IPS-11a (cell line): ENCODE measurements at regions not wholly inside any gene's neighbourhood (a gene's known extent, or its start where the extent isn't known, plus 50 kb on each side); places are given as distances from the start of the nearest gene placed in this dataset.

ENCODE experiments used
- H3K4me3 ChIP-seq: one replicate; pipeline ENCODE4 v1.5.1; 2013; ENCODE audit warnings: low read depth, low read length, control low read depth

- no peak overlapping the region for H3K4me3 ChIP-seq
Observed at GRCh38 chr22:27213294-27213693, 555.9 kb downstream of the MIAT start.

GRCh38 chr22:27213766-27214581, 556.6 kb downstream of the MIAT start:
- no peak overlapping the region for H3K4me3 ChIP-seq

GRCh38 chr22:27214691-27215090, 557.3 kb downstream of the MIAT start:
- no peak overlapping the region for H3K4me3 ChIP-seq

GRCh38 chr22:27215871-27216270, 558.5 kb downstream of the MIAT start:
- H3K4me3 ChIP-seq: no peak overlapping the region

GRCh38 chr22:27216444-27216843, 559.1 kb downstream of the MIAT start:
- H3K4me3 ChIP-seq: no peak overlapping the region

- H3K4me3 ChIP-seq: no peak overlapping the region
Observed at GRCh38 chr22:27217154-27217553, 559.8 kb downstream of the MIAT start.

GRCh38 chr22:27218012-27218920, 560.9 kb downstream of the MIAT start:
- no peak overlapping the region for H3K4me3 ChIP-seq

GRCh38 chr22:27219036-27219435, 561.6 kb downstream of the MIAT start:
- H3K4me3 ChIP-seq: no peak overlapping the region

GRCh38 chr22:27220339-27220738, 563.0 kb downstream of the MIAT start:
- no peak overlapping the region for H3K4me3 ChIP-seq

GRCh38 chr22:27222178-27222577, 564.8 kb downstream of the MIAT start:
- no peak overlapping the region for H3K4me3 ChIP-seq

- no peak overlapping the region for H3K4me3 ChIP-seq
Observed at GRCh38 chr22:27223317-27224177, 566.2 kb downstream of the MIAT start.

GRCh38 chr22:27224485-27225374, 567.3 kb downstream of the MIAT start:
- no peak overlapping the region for H3K4me3 ChIP-seq

GRCh38 chr22:27226666-27227065, 569.3 kb downstream of the MIAT start:
- no peak overlapping the region for H3K4me3 ChIP-seq

- no peak overlapping the region for H3K4me3 ChIP-seq
Observed at GRCh38 chr22:27228771-27229170, 571.4 kb downstream of the MIAT start.

GRCh38 chr22:27230189-27230588, 571.4 kb downstream of the MN1 start:
- no peak overlapping the region for H3K4me3 ChIP-seq

GRCh38 chr22:27231266-27231665, 570.3 kb downstream of the MN1 start:
- H3K4me3 ChIP-seq: no peak overlapping the region

GRCh38 chr22:27232077-27232476, 569.5 kb downstream of the MN1 start:
- H3K4me3 ChIP-seq: no peak overlapping the region

GRCh38 chr22:27237080-27237741, 564.3 kb downstream of the MN1 start:
- no peak overlapping the region for H3K4me3 ChIP-seq

- H3K4me3 ChIP-seq: no peak overlapping the region
Observed at GRCh38 chr22:27238935-27239510, 562.5 kb downstream of the MN1 start.
